ENCODE measurements at regions not wholly inside any gene's neighbourhood (a gene's known extent, or its start where the extent isn't known, plus 50 kb on each side); places are given as distances from the start of the nearest gene placed in this dataset.

DNA sequence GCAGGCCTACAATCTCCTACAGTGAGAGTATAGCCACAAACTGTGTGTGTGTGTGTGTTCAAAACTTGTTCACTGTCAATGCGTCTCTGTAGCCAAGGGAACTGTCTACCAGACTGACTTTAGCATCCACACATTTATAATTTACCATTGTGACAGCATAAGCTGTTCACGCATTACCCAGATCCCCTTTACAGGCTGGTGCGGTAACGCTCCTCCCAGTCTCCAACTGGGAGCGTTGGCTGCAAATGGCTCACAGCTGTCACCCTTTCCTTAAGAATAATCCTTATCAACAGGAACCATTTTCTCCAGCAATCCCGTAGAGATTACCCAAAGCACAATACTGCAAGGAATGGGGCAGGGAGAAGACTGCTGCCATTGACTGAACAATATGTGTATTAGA lies 199.5 kb downstream of the GPAM start:
- H3K36me3 ChIP-seq (ENCODE audit: control insufficient read depth in 1 of 2, insufficient read depth in 2 of 2, low read length in 2 of 2) = no peaks in the 10 kb centered on the region
- no peak overlapping the region for H3K9ac ChIP-seq (ENCODE audit: low read depth in 1 of 2, low read length in 2 of 2)
- no peaks in the 10 kb centered on the region for H3K4me1 ChIP-seq (ENCODE audit: control insufficient read depth in 1 of 2, insufficient read depth in 2 of 2, low read length in 2 of 2)
- H3K9me3 ChIP-seq (ENCODE audit: control insufficient read depth in 1 of 2, low read length in 2 of 2) = no peaks in the 10 kb centered on the region
- no peak overlapping the region for H3K4me3 ChIP-seq (ENCODE audit: low read depth in 1 of 2, low read length in 2 of 2)
- H3K27me3 ChIP-seq (ENCODE audit: control insufficient read depth in 1 of 2, insufficient read depth in 2 of 2, low read length in 2 of 2) = no peaks in the 10 kb centered on the region
- no peak overlapping the region for H3K27ac ChIP-seq (ENCODE audit: low read depth, low read length)

DNA sequence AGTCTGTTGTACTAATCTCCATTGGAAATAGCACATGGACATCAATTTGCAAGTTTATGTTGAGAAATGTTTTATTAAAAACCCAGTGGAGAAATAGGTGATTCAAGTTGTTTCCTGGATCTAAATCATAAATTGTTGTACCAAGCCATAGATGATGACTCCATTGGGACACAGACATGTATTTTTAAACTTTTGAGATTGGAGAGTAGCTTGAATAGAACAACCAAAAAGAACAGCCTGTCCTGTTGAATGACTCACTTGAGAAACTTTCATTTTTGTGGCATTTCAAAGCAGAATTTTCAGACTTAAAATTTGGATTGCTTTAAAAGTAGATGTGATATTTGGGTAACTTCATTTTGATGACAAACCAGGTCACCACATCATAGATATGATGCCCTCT lies 197.5 kb downstream of the GPAM start:
- Histone ChIP-seq H3K27me3 (ENCODE audit: control insufficient read depth in 1 of 2, insufficient read depth in 2 of 2, low read length in 2 of 2) (no peaks in the 10 kb centered on the region), H3K36me3 (ENCODE audit: control insufficient read depth in 1 of 2, insufficient read depth in 2 of 2, low read length in 2 of 2) (no peaks in the 10 kb centered on the region), H3K4me1 (ENCODE audit: control insufficient read depth in 1 of 2, insufficient read depth in 2 of 2, low read length in 2 of 2) (no peaks in the 10 kb centered on the region), H3K9me3 (ENCODE audit: control insufficient read depth in 1 of 2, low read length in 2 of 2) (no peaks in the 10 kb centered on the region), H3K4me3 (ENCODE audit: low read depth in 1 of 2, low read length in 2 of 2) (no peak overlapping the region), H3K9ac (ENCODE audit: low read depth in 1 of 2, low read length in 2 of 2) (no peak overlapping the region), H3K27ac (ENCODE audit: low read depth, low read length) (no peak overlapping the region)

DNA sequence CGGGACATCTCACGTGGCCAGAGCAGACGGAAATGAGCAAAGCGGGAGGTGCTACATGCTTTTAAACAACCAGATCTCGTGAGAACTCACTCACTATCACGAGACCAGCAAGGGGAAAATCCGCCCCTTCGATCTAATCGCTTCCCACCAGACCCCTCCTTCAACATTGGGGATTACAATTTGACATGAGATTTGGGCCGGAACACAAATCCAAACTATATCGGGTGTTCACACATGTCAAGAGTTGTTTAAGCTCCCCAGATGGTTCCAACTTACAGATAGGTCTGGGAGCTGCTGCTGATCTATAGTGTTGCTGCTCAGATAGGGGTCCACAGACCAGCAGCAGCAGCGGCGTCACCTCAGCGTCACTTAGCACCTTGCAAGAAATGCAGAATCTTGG lies 194.9 kb downstream of the GPAM start:
- Histone ChIP-seq H3K9ac (ENCODE audit: low read depth in 1 of 2, low read length in 2 of 2) (no peak overlapping the region), H3K4me1 (ENCODE audit: control insufficient read depth in 1 of 2, insufficient read depth in 2 of 2, low read length in 2 of 2) (no peaks in the 10 kb centered on the region), H3K4me3 (ENCODE audit: low read depth in 1 of 2, low read length in 2 of 2) (no peak overlapping the region), H3K27ac (ENCODE audit: low read depth, low read length) (no peak overlapping the region), H3K27me3 (ENCODE audit: control insufficient read depth in 1 of 2, insufficient read depth in 2 of 2, low read length in 2 of 2) (no peaks in the 10 kb centered on the region), H3K9me3 (ENCODE audit: control insufficient read depth in 1 of 2, low read length in 2 of 2) (no peaks in the 10 kb centered on the region), H3K36me3 (ENCODE audit: control insufficient read depth in 1 of 2, insufficient read depth in 2 of 2, low read length in 2 of 2) (no peaks in the 10 kb centered on the region)

DNA sequence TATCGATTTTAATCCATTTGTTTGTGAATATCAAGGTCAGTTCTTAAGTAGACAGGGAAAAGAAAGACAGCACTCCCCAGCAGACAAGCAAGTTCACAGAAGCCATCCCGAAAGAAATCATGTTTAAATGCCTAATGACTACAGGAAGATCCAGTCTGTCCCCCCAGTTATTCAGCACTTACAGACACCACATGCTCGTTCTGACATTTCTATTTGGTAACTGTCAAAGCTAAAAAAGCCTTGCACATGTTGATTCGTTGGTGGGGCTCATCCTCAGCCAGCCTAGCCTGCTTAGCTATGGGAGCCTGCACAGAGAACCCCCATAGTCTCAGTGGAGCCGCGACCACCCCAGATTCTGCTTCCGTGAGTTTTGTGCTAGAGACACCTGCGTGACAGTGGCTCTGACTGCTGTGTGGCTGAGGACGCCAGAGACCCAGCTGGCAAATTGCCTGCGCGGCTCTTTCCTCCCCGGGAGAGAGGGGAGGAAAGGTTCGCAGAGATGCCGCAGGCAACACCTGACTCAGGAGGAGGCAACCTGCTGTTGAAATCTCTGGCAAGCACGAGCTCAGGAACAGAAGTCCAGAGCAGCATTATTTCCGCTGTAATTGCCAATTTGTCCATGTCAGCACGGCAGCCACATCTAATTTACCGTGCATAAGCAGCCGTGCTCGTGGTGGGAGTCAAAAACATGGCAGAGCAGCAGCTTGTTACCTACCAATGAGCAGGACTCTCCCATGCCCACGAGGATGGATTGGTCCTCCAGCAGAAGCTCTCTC lies 194.2 kb downstream of the GPAM start:
- Histone ChIP-seq H3K27ac (ENCODE audit: low read depth, low read length) (no peak overlapping the region), H3K9ac (ENCODE audit: low read depth in 1 of 2, low read length in 2 of 2) (no peak overlapping the region), H3K4me3 (ENCODE audit: low read depth in 1 of 2, low read length in 2 of 2) (no peak overlapping the region), H3K4me1 (ENCODE audit: control insufficient read depth in 1 of 2, insufficient read depth in 2 of 2, low read length in 2 of 2) (no peaks in the 10 kb centered on the region), H3K36me3 (ENCODE audit: control insufficient read depth in 1 of 2, insufficient read depth in 2 of 2, low read length in 2 of 2) (no peaks in the 10 kb centered on the region), H3K9me3 (ENCODE audit: control insufficient read depth in 1 of 2, low read length in 2 of 2) (no peaks in the 10 kb centered on the region), H3K27me3 (ENCODE audit: control insufficient read depth in 1 of 2, insufficient read depth in 2 of 2, low read length in 2 of 2) (no peaks in the 10 kb centered on the region)

DNA sequence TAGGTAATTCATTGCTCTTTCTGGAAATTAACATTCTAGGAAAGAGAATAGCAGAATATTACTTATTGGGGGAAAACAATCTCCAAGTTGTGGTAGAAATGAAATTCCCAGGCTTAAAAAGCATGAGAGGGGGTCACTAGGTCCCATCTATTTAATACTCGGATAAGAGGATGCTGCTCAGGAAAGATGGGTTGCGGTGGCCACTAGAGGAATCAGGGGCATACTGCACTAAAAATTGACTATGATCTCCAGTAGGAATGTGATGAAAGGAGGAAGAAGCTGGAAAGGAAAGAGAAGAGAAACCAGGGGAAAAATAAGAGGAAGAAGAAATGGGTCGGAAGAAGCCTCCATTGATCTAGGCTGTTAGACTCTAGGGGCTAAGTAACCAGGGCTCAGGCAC lies 192.8 kb downstream of the GPAM start:
- Histone ChIP-seq H3K9ac (ENCODE audit: low read depth in 1 of 2, low read length in 2 of 2) (no peak overlapping the region), H3K36me3 (ENCODE audit: control insufficient read depth in 1 of 2, insufficient read depth in 2 of 2, low read length in 2 of 2) (no peaks in the 10 kb centered on the region), H3K27ac (ENCODE audit: low read depth, low read length) (no peak overlapping the region), H3K4me3 (ENCODE audit: low read depth in 1 of 2, low read length in 2 of 2) (no peak overlapping the region), H3K9me3 (ENCODE audit: control insufficient read depth in 1 of 2, low read length in 2 of 2) (no peaks in the 10 kb centered on the region), H3K4me1 (ENCODE audit: control insufficient read depth in 1 of 2, insufficient read depth in 2 of 2, low read length in 2 of 2) (no peaks in the 10 kb centered on the region), H3K27me3 (ENCODE audit: control insufficient read depth in 1 of 2, insufficient read depth in 2 of 2, low read length in 2 of 2) (no peaks in the 10 kb centered on the region)

DNA sequence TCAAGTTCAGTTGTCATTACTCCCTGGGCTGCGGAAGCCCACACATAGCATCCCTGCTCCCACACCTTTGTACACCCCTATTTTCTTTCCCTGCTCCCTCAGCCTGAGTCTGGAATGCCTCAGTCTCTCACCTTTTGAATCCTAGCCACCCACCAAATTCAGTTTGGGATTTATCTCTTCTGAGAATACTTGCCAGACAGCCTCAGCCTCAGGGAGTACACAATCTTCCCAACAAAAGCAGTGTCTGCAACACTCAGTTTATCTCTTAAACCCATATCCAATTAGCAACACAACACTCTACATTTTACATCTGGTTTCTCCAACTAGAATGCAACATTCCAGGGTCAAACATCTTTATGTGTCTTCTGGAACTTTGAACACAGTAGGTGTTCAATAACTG lies 190.2 kb downstream of the GPAM start:
- no peak overlapping the region for H3K27ac ChIP-seq (ENCODE audit: low read depth, low read length)
- H3K36me3 ChIP-seq (ENCODE audit: control insufficient read depth in 1 of 2, insufficient read depth in 2 of 2, low read length in 2 of 2) = no peaks in the 10 kb centered on the region
- H3K9ac ChIP-seq (ENCODE audit: low read depth in 1 of 2, low read length in 2 of 2) = no peak overlapping the region
- no peaks in the 10 kb centered on the region for H3K9me3 ChIP-seq (ENCODE audit: control insufficient read depth in 1 of 2, low read length in 2 of 2)
- no peaks in the 10 kb centered on the region for H3K4me1 ChIP-seq (ENCODE audit: control insufficient read depth in 1 of 2, insufficient read depth in 2 of 2, low read length in 2 of 2)
- no peaks in the 10 kb centered on the region for H3K27me3 ChIP-seq (ENCODE audit: control insufficient read depth in 1 of 2, insufficient read depth in 2 of 2, low read length in 2 of 2)
- H3K4me3 ChIP-seq (ENCODE audit: low read depth in 1 of 2, low read length in 2 of 2) = no peak overlapping the region

DNA sequence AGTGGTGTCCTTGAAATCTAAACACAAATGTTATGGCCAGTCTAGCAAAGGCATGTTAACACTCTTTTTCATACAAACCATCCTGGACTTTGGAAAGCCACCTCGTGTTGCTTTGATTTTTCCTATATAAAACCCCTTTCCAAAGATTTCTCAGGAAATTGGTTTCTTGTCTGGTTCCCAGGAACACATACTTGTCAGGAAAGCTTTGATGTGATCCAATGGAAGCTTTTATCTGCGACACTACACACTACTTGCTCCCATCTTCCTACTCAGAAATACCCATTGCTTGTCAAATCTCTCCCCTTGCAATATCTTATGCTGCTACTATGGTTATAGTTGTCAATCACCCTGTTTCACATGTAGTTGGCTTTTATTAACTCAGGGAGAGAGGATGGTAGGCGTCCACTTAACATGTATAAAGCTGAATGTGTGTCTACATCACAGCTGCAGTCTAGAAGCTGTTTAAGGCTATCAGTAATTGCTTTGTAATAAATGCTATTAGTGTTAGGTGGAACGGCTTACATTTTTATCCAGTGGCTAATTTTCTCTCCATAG lies 189.6 kb downstream of the GPAM start:
- no peaks in the 10 kb centered on the region for H3K36me3 ChIP-seq (ENCODE audit: control insufficient read depth in 1 of 2, insufficient read depth in 2 of 2, low read length in 2 of 2)
- H3K9me3 ChIP-seq (ENCODE audit: control insufficient read depth in 1 of 2, low read length in 2 of 2) = no peaks in the 10 kb centered on the region
- no peak overlapping the region for H3K27ac ChIP-seq (ENCODE audit: low read depth, low read length)
- H3K27me3 ChIP-seq (ENCODE audit: control insufficient read depth in 1 of 2, insufficient read depth in 2 of 2, low read length in 2 of 2) = no peaks in the 10 kb centered on the region
- H3K9ac ChIP-seq (ENCODE audit: low read depth in 1 of 2, low read length in 2 of 2) = no peak overlapping the region
- H3K4me3 ChIP-seq (ENCODE audit: low read depth in 1 of 2, low read length in 2 of 2) = no peak overlapping the region
- no peaks in the 10 kb centered on the region for H3K4me1 ChIP-seq (ENCODE audit: control insufficient read depth in 1 of 2, insufficient read depth in 2 of 2, low read length in 2 of 2)

DNA sequence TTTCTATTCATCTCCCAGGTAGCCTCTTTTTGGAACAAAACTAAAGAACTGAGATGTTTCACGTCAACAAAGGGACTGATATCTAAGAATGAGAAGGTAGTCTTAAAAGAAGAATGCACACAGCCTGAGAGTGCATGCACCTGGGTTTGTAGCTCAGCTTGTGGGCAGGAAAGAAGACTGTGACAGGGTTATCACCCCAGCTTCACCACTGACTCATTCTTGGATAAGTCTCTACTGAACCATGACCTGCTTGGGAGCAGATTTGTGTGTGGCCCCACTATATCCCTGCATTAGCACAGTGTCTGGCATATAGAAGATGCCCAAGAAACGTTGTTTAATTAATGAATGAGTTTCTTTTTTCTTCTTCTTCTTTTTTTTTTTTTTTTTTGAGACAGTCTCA lies 187.5 kb downstream of the GPAM start:
- Histone ChIP-seq H3K36me3 (ENCODE audit: control insufficient read depth in 1 of 2, insufficient read depth in 2 of 2, low read length in 2 of 2) (no peaks in the 10 kb centered on the region), H3K4me3 (ENCODE audit: low read depth in 1 of 2, low read length in 2 of 2) (no peak overlapping the region), H3K27ac (ENCODE audit: low read depth, low read length) (no peak overlapping the region), H3K9ac (ENCODE audit: low read depth in 1 of 2, low read length in 2 of 2) (no peak overlapping the region), H3K4me1 (ENCODE audit: control insufficient read depth in 1 of 2, insufficient read depth in 2 of 2, low read length in 2 of 2) (no peaks in the 10 kb centered on the region), H3K9me3 (ENCODE audit: control insufficient read depth in 1 of 2, low read length in 2 of 2) (no peaks in the 10 kb centered on the region), H3K27me3 (ENCODE audit: control insufficient read depth in 1 of 2, insufficient read depth in 2 of 2, low read length in 2 of 2) (no peaks in the 10 kb centered on the region)

DNA sequence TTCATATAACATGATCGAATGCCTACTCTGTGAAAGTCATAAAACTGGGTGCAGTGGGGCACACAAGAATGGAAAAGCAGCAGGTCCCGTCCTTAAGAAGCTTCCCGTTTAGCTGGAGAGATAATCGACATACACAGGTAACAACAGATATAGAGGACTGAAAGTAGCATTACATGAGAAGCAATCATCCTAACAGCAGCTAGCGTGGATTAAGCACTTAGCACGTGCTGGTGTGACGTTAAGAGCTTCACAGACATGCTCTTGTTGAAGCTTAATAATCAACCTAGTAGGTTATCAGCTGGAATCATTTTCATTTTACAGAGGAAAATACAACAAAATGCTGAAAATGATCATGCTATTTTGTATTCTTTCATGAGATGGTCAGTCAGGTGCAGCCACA lies 184.8 kb downstream of the GPAM start:
- no peak overlapping the region for H3K9ac ChIP-seq (ENCODE audit: low read depth in 1 of 2, low read length in 2 of 2)
- no peaks in the 10 kb centered on the region for H3K4me1 ChIP-seq (ENCODE audit: control insufficient read depth in 1 of 2, insufficient read depth in 2 of 2, low read length in 2 of 2)
- no peaks in the 10 kb centered on the region for H3K36me3 ChIP-seq (ENCODE audit: control insufficient read depth in 1 of 2, insufficient read depth in 2 of 2, low read length in 2 of 2)
- no peaks in the 10 kb centered on the region for H3K9me3 ChIP-seq (ENCODE audit: control insufficient read depth in 1 of 2, low read length in 2 of 2)
- no peak overlapping the region for H3K27ac ChIP-seq (ENCODE audit: low read depth, low read length)
- no peaks in the 10 kb centered on the region for H3K27me3 ChIP-seq (ENCODE audit: control insufficient read depth in 1 of 2, insufficient read depth in 2 of 2, low read length in 2 of 2)
- H3K4me3 ChIP-seq (ENCODE audit: low read depth in 1 of 2, low read length in 2 of 2) = no peak overlapping the region

DNA sequence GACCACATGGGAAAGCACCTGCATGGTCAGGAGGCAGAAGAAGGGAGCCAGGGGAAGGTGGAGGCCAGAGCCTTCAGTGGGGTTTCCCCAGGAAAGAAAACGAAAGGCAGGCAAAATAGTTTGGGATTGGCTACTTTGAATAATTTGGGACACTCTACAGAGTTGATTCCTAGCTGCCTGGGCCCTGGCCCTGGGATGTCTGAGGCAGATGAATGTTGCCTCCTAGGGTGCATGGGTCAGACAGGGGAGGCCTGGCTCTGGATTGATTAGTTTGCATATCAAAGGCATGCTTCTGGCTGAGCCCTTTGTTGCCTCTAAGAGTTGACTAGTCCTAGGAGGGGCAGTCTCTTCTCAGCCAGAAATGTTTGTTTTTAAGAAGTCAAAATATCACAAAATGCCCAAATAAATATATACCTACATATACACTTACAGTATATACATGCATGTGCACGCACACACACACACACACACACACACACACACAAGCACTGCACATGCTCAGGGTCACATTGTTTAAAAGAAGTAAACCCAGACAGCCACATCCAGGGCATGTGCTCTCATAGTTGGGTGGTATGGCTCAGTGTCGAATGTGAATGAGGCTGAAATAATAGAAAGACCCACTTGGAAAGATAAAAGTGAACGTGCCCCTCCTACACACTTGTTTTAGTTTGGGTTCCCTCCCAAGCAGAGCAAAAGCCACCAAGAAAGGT lies 184.2 kb downstream of the GPAM start:
- no peaks in the 10 kb centered on the region for H3K27me3 ChIP-seq (ENCODE audit: control insufficient read depth in 1 of 2, insufficient read depth in 2 of 2, low read length in 2 of 2)
- no peak overlapping the region for H3K9ac ChIP-seq (ENCODE audit: low read depth in 1 of 2, low read length in 2 of 2)
- H3K36me3 ChIP-seq (ENCODE audit: control insufficient read depth in 1 of 2, insufficient read depth in 2 of 2, low read length in 2 of 2) = no peaks in the 10 kb centered on the region
- H3K4me1 ChIP-seq (ENCODE audit: control insufficient read depth in 1 of 2, insufficient read depth in 2 of 2, low read length in 2 of 2) = no peaks in the 10 kb centered on the region
- H3K4me3 ChIP-seq (ENCODE audit: low read depth in 1 of 2, low read length in 2 of 2) = no peak overlapping the region
- H3K27ac ChIP-seq (ENCODE audit: low read depth, low read length) = no peak overlapping the region
- H3K9me3 ChIP-seq (ENCODE audit: control insufficient read depth in 1 of 2, low read length in 2 of 2) = no peaks in the 10 kb centered on the region

Measured in duodenal mucosa (tissue), 2 donors.